Fibroblast of skin of right biceps (primary cell): ENCODE measurements at regions not wholly inside any gene's neighbourhood (a gene's known extent, or its start where the extent isn't known, plus 50 kb on each side); places are given as distances from the start of the nearest gene placed in this dataset.
"Not testable (repeated sequence)": the region's sequence is repeated elsewhere in the genome, so short reads cannot be mapped to it uniquely, and the experiment has no call there.

ENCODE experiments used
- DNase-seq: peaks from one replicate; pipeline ENCODE4 v3.0.0-alpha.2; 2013

- DNase-seq: no peak
Measured at GRCh38 chr7:156022483-156023459, 210.5 kb upstream of the SHH start.

- DNase-seq: no peak
Measured at GRCh38 chr7:156021471-156021870, 209.2 kb upstream of the SHH start.

- DNase-seq: no peak
Measured at GRCh38 chr7:156020566-156020965, 208.3 kb upstream of the SHH start.

GRCh38 chr7:156019776-156020565, 207.7 kb upstream of the SHH start:
- DNase-seq: no peak

- no peak for DNase-seq
Measured at GRCh38 chr7:156019308-156019707, 207.0 kb upstream of the SHH start.

- DNase-seq: no peak
Measured at GRCh38 chr7:156017916-156018700, 205.8 kb upstream of the SHH start.

GRCh38 chr7:156017431-156017830, 205.2 kb upstream of the SHH start:
- DNase-seq: no peak

GRCh38 chr7:156015237-156016020, 203.2 kb upstream of the SHH start:
- no peak for DNase-seq

GRCh38 chr7:156014808-156015207, 202.5 kb upstream of the SHH start:
- DNase-seq: no peak

GRCh38 chr7:156014201-156014600, 201.9 kb upstream of the SHH start:
- no peak for DNase-seq

- DNase-seq: no peak
Measured at GRCh38 chr7:156012412-156012811, 200.1 kb upstream of the SHH start.

GRCh38 chr7:156009569-156009968, 197.3 kb upstream of the SHH start:
- no peak for DNase-seq

GRCh38 chr7:156006876-156007275, 194.6 kb upstream of the SHH start:
- not testable (repeated sequence) for DNase-seq

GRCh38 chr7:156006024-156006423, 193.8 kb upstream of the SHH start:
- DNase-seq: no peak

GRCh38 chr7:156005202-156005691, 193.0 kb upstream of the SHH start:
- no peak for DNase-seq

- no peak for DNase-seq
Measured at GRCh38 chr7:156004265-156005201, 192.3 kb upstream of the SHH start.

GRCh38 chr7:156003220-156004162, 191.2 kb upstream of the SHH start:
- DNase-seq: no peak

- no peak for DNase-seq
Measured at GRCh38 chr7:156002362-156003066, 190.3 kb upstream of the SHH start.
